IMR-90 (cell line): ENCODE measurements at regions not wholly inside any gene's neighbourhood (a gene's known extent, or its start where the extent isn't known, plus 50 kb on each side); places are given as distances from the start of the nearest gene placed in this dataset.

ENCODE experiments used
- ATAC-seq: fragments of 200-7000 bp; cut with Tn5 transposase; 2 replicates; pipeline ENCODE4 v1.9.1; 2020; ENCODE audit warnings: low read depth, mild to moderate bottlenecking, moderate library complexity
- BruUV-seq: library from RNA; stranded (reverse); fragments of 400-500 nt; replicated peaks from 2 replicates; lab custom pipeline; 2021; lab: Mats Ljungman, UMichigan
- CTCF ChIA-PET: fragments of 300-600 bp; formaldehyde crosslinking; extraction: SDS; loops from one replicate; lab custom pipeline; 2021; ENCODE audit warnings: antibody characterized with exemption; lab: Yijun Ruan, JAX
- POLR2A ChIA-PET: fragments of 300-600 bp; sonication (Branson Sonifier 250); formaldehyde crosslinking; loops from one replicate; lab custom pipeline; 2022; ENCODE audit warnings: antibody characterized with exemption; ENCODE audit not compliant: unreplicated experiment; lab: Charles Lee
- DNase-seq: peaks from one replicate; pipeline ENCODE4 v3.0.0; 2013
- H2AFZ ChIP-seq: replicated peaks from 2 replicates; pipeline ENCODE3; 2013; ENCODE audit warnings: low read length, mild to moderate bottlenecking; ENCODE audit not compliant: poor library complexity
- H2AK5ac ChIP-seq: 2 replicates; pipeline ENCODE4 v1.6.1; 2013; ENCODE audit warnings: low read depth, low read length, inconsistent platforms
- H2AK9ac ChIP-seq: replicated peaks from 2 replicates; pipeline ENCODE3; 2013; ENCODE audit warnings: mild to moderate bottlenecking, low read depth, low read length, moderate library complexity; ENCODE audit not compliant: poor library complexity
- H2BK120ac ChIP-seq: 2 replicates; pipeline ENCODE4 v1.6.1; 2013; ENCODE audit warnings: low read depth, low read length, inconsistent platforms
- H2BK15ac ChIP-seq: 3 replicates; pipeline ENCODE4 v1.6.1; 2013; ENCODE audit warnings: low read depth, low read length, inconsistent platforms
- H2BK20ac ChIP-seq: 2 replicates; pipeline ENCODE4 v1.6.1; 2013; ENCODE audit warnings: low read depth, mild to moderate bottlenecking, inconsistent platforms, low read length, moderate library complexity
- H2BK5ac ChIP-seq: 2 replicates; pipeline ENCODE4 v1.6.1; 2013; ENCODE audit warnings: mild to moderate bottlenecking, low read depth, low read length, inconsistent platforms; ENCODE audit not compliant: poor library complexity, severe bottlenecking
- H3K14ac ChIP-seq: replicated peaks from 2 replicates; pipeline ENCODE4 v1.6.1; 2013; ENCODE audit warnings: low read depth, low read length, inconsistent platforms
- H3K18ac ChIP-seq: 2 replicates; pipeline ENCODE4 v1.6.1; 2013; ENCODE audit warnings: low read depth, low read length, control low read depth
- H3K23ac ChIP-seq: 2 replicates; pipeline ENCODE4 v1.6.1; 2013; ENCODE audit warnings: low read depth, low read length, inconsistent platforms
- H3K27ac ChIP-seq: 2 replicates; pipeline ENCODE4 v1.5.1; 2013; ENCODE audit warnings: mild to moderate bottlenecking, control low read depth, low read length; ENCODE audit not compliant: insufficient read depth
- H3K27me3 ChIP-seq: 2 replicates; pipeline ENCODE4 v1.6.1; 2013; ENCODE audit warnings: low read length; ENCODE audit not compliant: control insufficient read depth, insufficient read depth
- H3K36me3 ChIP-seq: 2 replicates; pipeline ENCODE4 v1.6.1; 2013; ENCODE audit warnings: low read length, mixed read lengths; ENCODE audit not compliant: control insufficient read depth, insufficient read depth
- H3K4ac ChIP-seq: 2 replicates; pipeline ENCODE4 v1.6.1; 2013; ENCODE audit warnings: low read depth, low read length, inconsistent platforms
- H3K4me1 ChIP-seq: 2 replicates; pipeline ENCODE4 v1.6.1; 2013; ENCODE audit warnings: low read length, mixed read lengths; ENCODE audit not compliant: control insufficient read depth, insufficient read depth
- H3K4me2 ChIP-seq: 2 replicates; pipeline ENCODE4 v1.6.1; 2013; ENCODE audit warnings: low read depth, mild to moderate bottlenecking, control low read depth, low read length, moderate library complexity
- H3K4me3 ChIP-seq: 2 replicates; pipeline ENCODE4 v1.5.1; 2013; ENCODE audit warnings: low read depth, mild to moderate bottlenecking, control low read depth, low read length, moderate library complexity; ENCODE audit not compliant: insufficient read depth
- H3K56ac ChIP-seq: 2 replicates; pipeline ENCODE4 v1.6.1; 2013; ENCODE audit warnings: low read length, inconsistent platforms; ENCODE audit not compliant: insufficient read depth; ENCODE audit errors: extremely low read depth
- H3K79me1 ChIP-seq, 2 experiments: 2 replicates each; pipeline ENCODE4 v1.6.1; 2013; ENCODE audit warnings: low read length in 2 of 2, inconsistent platforms in 1 of 2, low read depth in 1 of 2
- H3K9ac ChIP-seq: 2 replicates; pipeline ENCODE4 v1.6.1; 2013; ENCODE audit warnings: low read depth, low read length, control low read depth
- H3K9me1 ChIP-seq: 2 replicates; pipeline ENCODE4 v1.6.1; 2013; ENCODE audit warnings: low read length, inconsistent platforms; ENCODE audit not compliant: insufficient read depth
- H3K9me3 ChIP-seq: 2 replicates; pipeline ENCODE4 v1.6.1; 2013; ENCODE audit warnings: low read length; ENCODE audit not compliant: control insufficient read depth, insufficient read depth
- H4K20me1 ChIP-seq: 2 replicates; pipeline ENCODE4 v1.6.1; 2013; ENCODE audit warnings: low read length, inconsistent platforms; ENCODE audit not compliant: insufficient read depth
- H4K5ac ChIP-seq: 2 replicates; pipeline ENCODE4 v1.6.1; 2013; ENCODE audit warnings: mild to moderate bottlenecking, low read depth, low read length, control low read depth
- H4K8ac ChIP-seq, 2 experiments: 2 replicates each; pipeline ENCODE4 v1.6.1; 2013; ENCODE audit warnings: low read depth in 2 of 2, low read length in 2 of 2, control low read depth in 1 of 2, inconsistent platforms in 1 of 2
- H4K91ac ChIP-seq: 2 replicates; pipeline ENCODE4 v1.6.1; 2013; ENCODE audit warnings: low read depth, low read length, inconsistent platforms; ENCODE audit not compliant: insufficient read depth
- CHD1 ChIP-seq: IDR thresholded peaks from 2 replicates; pipeline ENCODE4 v1.6.1; 2012; ENCODE audit warnings: low read depth, low read length, improper control_type of control experiment
- FOS ChIP-seq: fragments of 150-350 bp; IDR thresholded peaks from 2 replicates; pipeline ENCODE4 v1.6.1; 2016; ENCODE audit warnings: low read depth, low read length
- MAZ ChIP-seq: IDR thresholded peaks from 2 replicates; pipeline ENCODE4 v1.6.1; 2012; ENCODE audit warnings: low read depth, mild to moderate bottlenecking, low read length, improper control_type of control experiment, moderate library complexity, borderline replicate concordance
- SMC3 ChIP-seq: fragments of 150-350 bp; IDR thresholded peaks from 2 replicates; pipeline ENCODE4 v1.6.1; 2016; ENCODE audit warnings: low read depth, mild to moderate bottlenecking, antibody characterized with exemption, low read length, moderate library complexity
- WGBS, 2 experiments: methylation state at CpG; one replicate each; pipeline versions ENCODE4 v1.1.5 to v1.1.7; 2013; ENCODE audit warnings: missing lambda C conversion rate in 2 of 2; ENCODE audit not compliant: insufficient read length in 1 of 2; ENCODE audit errors: extremely low coverage in 2 of 2; 5-methylcytosine and 5-hydroxymethylcytosine counted together
- dilution Hi-C: fragments of 300-500 bp; cut with HindIII; formaldehyde crosslinking; loops from one replicate; pipeline ENCODE4 v1.14.3; 2018; ENCODE audit warnings: low sequenced_read_pairs; ENCODE audit not compliant: unreplicated experiment
- in situ Hi-C: fragments of 300-500 bp; cut with MboI; formaldehyde crosslinking; loops from 3 replicates; pipeline ENCODE4 v1.14.3; 2019; ENCODE audit warnings: low sequenced_read_pairs, inconsistent platforms, mixed read lengths
- intact Hi-C: fragments of 100-400 bp; cut with micrococcal nuclease; formaldehyde crosslinking; loops from 2 replicates; pipeline ENCODE4 v1.10.0; 2022

- TF ChIP-seq CHD1 (no peak), MAZ (no peak), SMC3 (no peak), FOS (no peak)
- no peak overlapping the region for H4K5ac ChIP-seq
- H2AK9ac ChIP-seq = no peak overlapping the region
- H4K8ac ChIP-seq = no peak overlapping the region
- no peak for DNase-seq
- intact Hi-C loops = no loop called here
- BruUV-seq = no TSS peak
- no peaks in the 10 kb centered on the region for H3K27me3 ChIP-seq
- no peak overlapping the region for H2BK20ac ChIP-seq
- no peak overlapping the region for H4K91ac ChIP-seq
- dilution Hi-C loops = no loop called here
- H3K18ac ChIP-seq = no peak overlapping the region
- no peak overlapping the region for H3K4me2 ChIP-seq
- H2BK5ac ChIP-seq = no peak overlapping the region
- no peak overlapping the region for H3K4ac ChIP-seq
- no peak overlapping the region for H3K4me3 ChIP-seq
- H3K79me1 ChIP-seq = no peaks in the 10 kb centered on the region
- no peaks in the 10 kb centered on the region for H3K9me3 ChIP-seq
- no peaks in the 10 kb centered on the region for H3K4me1 ChIP-seq
- H3K14ac ChIP-seq = no peak overlapping the region
- no peak overlapping the region for H2AK5ac ChIP-seq
- no peak overlapping the region for H3K56ac ChIP-seq
- no peak overlapping the region for H2AFZ ChIP-seq
- no peak overlapping the region for H2BK120ac ChIP-seq
- in situ Hi-C loops = no loop called here
- no peaks in the 10 kb centered on the region for H3K9me1 ChIP-seq
- ATAC-seq = no peak
- H4K20me1 ChIP-seq = no peaks in the 10 kb centered on the region
- POLR2A ChIA-PET = no interaction called here
- no peak overlapping the region for H2BK15ac ChIP-seq
- no peak overlapping the region for H3K9ac ChIP-seq
- H3K23ac ChIP-seq = no peak overlapping the region
- no CpG with 5 or more reads among the region's 2 CpGs for WGBS, 2 experiments
- H3K36me3 ChIP-seq = no peaks in the 10 kb centered on the region
- no peak overlapping the region for H3K27ac ChIP-seq
- CTCF ChIA-PET = no interaction called here
Observed at GRCh38 chr2:17095340-17095739, 422.9 kb downstream of the RAD51AP2 start.
